ENCODE measurements at regions not wholly inside any gene's neighbourhood (a gene's known extent, or its start where the extent isn't known, plus 50 kb on each side); places are given as distances from the start of the nearest gene placed in this dataset.

- TF ChIP-seq POLR2A (IDR thresholded peaks at IDR 0.05) (no peak), POLR2AphosphoS5 (IDR thresholded peaks at IDR 0.05; ENCODE audit: insufficient read depth in 1 of 2, low read depth in 1 of 2) (no peak), CTCF (IDR thresholded peaks at IDR 0.05) (no peak)
- Histone ChIP-seq H3K36me3 (no peaks in the 10 kb centered on the region), H3K4me1 (no peaks in the 10 kb centered on the region), H3K9me3 (no peaks in the 10 kb centered on the region), H3K27me3 (no peaks in the 10 kb centered on the region), H3K27ac (no peak overlapping the region), H3K4me3 (no peak overlapping the region)
- peak in 1 of 2 donors; percentile 34 for DNase-seq (ENCODE audit: extremely low spot score in 2 of 2)
- intact Hi-C loops (cut with DNase I) = no loop called here
These were observed 64.9 kb upstream of the PAX6 start for GRCh38 chr11:31875866-31876560.

- H3K4me3 ChIP-seq = no peak overlapping the region
- intact Hi-C loops (cut with DNase I) = no loop called here
- peak in 1 of 2 donors; percentile 60 for DNase-seq (ENCODE audit: extremely low spot score in 2 of 2)
- no peaks in the 10 kb centered on the region for H3K27me3 ChIP-seq
- H3K9me3 ChIP-seq = no peaks in the 10 kb centered on the region
- TF ChIP-seq CTCF (IDR thresholded peaks at IDR 0.05) (no peak), POLR2A (IDR thresholded peaks at IDR 0.05) (no peak)
- no peak overlapping the region for H3K27ac ChIP-seq
- no peaks in the 10 kb centered on the region for H3K36me3 ChIP-seq
- no peaks in the 10 kb centered on the region for H3K4me1 ChIP-seq
These were observed 63.6 kb upstream of the PAX6 start for GRCh38 chr11:31874631-31875191.

GRCh38 chr11:31873124-31873523, 62.0 kb upstream of the PAX6 start:
- peak in 1 of 2 donors; percentile 27 for DNase-seq (ENCODE audit: extremely low spot score in 2 of 2)
- Histone ChIP-seq H3K36me3 (no peaks in the 10 kb centered on the region), H3K27me3 (no peaks in the 10 kb centered on the region), H3K27ac (no peak overlapping the region), H3K4me3 (no peak overlapping the region), H3K9me3 (no peaks in the 10 kb centered on the region), H3K4me1 (no peaks in the 10 kb centered on the region)
- no peak for TF ChIP-seq CTCF (IDR thresholded peaks at IDR 0.05)
- TF ChIP-seq POLR2A (IDR thresholded peaks at IDR 0.05) = no peak
- no peak for TF ChIP-seq POLR2AphosphoS5 (IDR thresholded peaks at IDR 0.05; ENCODE audit: insufficient read depth in 1 of 2, low read depth in 1 of 2)
- intact Hi-C loops (cut with DNase I) = no loop called here

- no peaks in the 10 kb centered on the region for H3K4me1 ChIP-seq
- no peak for TF ChIP-seq CTCF (IDR thresholded peaks at IDR 0.05)
- no peak for TF ChIP-seq POLR2AphosphoS5 (IDR thresholded peaks at IDR 0.05; ENCODE audit: insufficient read depth in 1 of 2, low read depth in 1 of 2)
- TF ChIP-seq POLR2A (IDR thresholded peaks at IDR 0.05) = no peak
- no peak overlapping the region for H3K27ac ChIP-seq
- peak in 1 of 2 donors; percentile 44 for DNase-seq (ENCODE audit: extremely low spot score in 2 of 2)
- H3K9me3 ChIP-seq = no peaks in the 10 kb centered on the region
- H3K36me3 ChIP-seq = no peaks in the 10 kb centered on the region
- intact Hi-C loops (cut with DNase I) = no loop called here
- H3K27me3 ChIP-seq = no peaks in the 10 kb centered on the region
- no peak overlapping the region for H3K4me3 ChIP-seq
These were observed 60.9 kb upstream of the PAX6 start for GRCh38 chr11:31872076-31872443.

- Histone ChIP-seq H3K36me3 (no peaks in the 10 kb centered on the region), H3K27ac (no peak overlapping the region), H3K9me3 (no peaks in the 10 kb centered on the region), H3K4me3 (no peak overlapping the region), H3K27me3 (no peaks in the 10 kb centered on the region), H3K4me1 (no peaks in the 10 kb centered on the region)
- TF ChIP-seq POLR2AphosphoS5 (IDR thresholded peaks at IDR 0.05; ENCODE audit: insufficient read depth in 1 of 2, low read depth in 1 of 2) (no peak), POLR2A (IDR thresholded peaks at IDR 0.05) (no peak), CTCF (IDR thresholded peaks at IDR 0.05) (no peak)
- intact Hi-C loops (cut with DNase I) = no loop called here
- peak in 1 of 2 donors; percentile 18 for DNase-seq (ENCODE audit: extremely low spot score in 2 of 2)
These were observed 60.4 kb upstream of the PAX6 start for GRCh38 chr11:31871310-31872075.

All from vagina (tissue), 2 donors.